ENCODE measurements at regions not wholly inside any gene's neighbourhood (a gene's known extent, or its start where the extent isn't known, plus 50 kb on each side); places are given as distances from the start of the nearest gene placed in this dataset.

DNA sequence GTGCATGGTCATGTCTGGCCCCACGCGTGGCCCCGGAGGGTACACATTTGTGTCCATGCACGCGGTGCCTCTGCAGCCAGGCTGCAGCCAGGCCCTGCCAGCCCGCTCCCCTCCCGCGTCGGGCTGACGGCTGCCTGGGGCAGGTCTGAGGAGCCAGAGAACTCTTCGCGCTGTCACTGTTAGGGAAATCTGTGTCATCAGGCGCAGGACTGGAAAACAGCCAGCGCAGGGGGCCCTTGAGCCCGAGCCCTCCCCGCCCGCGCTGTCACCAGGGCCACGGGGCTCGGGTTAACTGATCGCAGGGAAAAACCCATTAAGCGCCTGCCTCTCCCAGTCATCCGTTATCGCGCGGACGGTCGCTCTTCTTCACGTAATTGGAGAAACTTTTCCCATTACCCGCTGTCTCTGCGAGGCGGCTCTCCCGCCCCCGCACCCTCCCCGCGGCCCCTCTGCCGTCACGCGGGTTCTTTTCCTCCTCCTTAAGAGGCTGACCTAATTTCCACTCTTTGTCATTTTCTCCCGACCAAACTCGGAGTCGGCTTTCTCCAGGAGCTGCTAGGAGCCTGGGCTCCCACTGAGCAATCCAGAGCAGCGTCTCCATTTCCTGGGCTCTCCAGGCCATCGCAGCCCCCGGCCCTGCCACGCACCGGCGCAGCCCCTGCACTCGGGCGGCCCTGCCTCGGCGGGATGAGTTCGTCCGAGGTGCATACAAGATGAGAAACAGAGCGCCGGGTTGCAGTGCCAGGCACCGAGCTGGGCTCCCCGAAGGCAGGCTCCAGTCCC, 57.5 kb upstream of the PRR23E start:
- DNase-seq (ENCODE audit: low read depth) = no peak

DNA sequence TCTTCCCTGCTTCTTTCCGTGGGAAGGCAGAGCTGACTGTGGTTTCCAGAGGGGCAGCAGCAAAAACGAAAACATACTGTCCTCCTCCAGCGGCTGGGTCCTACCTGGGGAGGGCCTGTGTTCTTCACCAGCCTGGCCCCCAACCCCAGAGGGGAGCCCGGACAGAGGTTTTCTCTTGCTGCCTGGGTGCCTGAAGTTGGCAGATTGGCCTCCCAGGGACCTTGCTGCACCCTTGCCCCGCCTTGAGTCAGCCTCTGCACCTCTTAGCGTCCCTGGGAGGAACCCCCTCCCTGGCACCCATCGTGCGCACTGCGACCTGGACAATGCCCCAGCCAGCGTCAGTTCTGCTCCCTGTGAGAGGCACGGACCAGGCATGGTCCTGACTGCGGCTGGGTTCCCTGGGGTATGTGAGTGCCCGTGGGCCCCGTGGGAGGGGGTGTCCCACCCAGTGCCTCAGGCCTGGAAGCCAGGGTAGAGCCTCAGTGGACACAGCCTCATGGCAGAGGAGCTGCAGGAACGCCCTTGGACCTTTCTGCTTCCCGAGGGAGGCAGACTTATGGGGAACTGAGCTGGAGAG, 56.8 kb upstream of the PRR23E start:
- DNase-seq (ENCODE audit: low read depth) = no peak

- DNase-seq (ENCODE audit: low read depth) = no peak
Measured at GRCh38 chr3:127136706-127137105, 56.2 kb upstream of the PRR23E start.

- DNase-seq (ENCODE audit: low read depth) = no peak
Measured at GRCh38 chr3:127137113-127137512, 55.8 kb upstream of the PRR23E start.

DNA sequence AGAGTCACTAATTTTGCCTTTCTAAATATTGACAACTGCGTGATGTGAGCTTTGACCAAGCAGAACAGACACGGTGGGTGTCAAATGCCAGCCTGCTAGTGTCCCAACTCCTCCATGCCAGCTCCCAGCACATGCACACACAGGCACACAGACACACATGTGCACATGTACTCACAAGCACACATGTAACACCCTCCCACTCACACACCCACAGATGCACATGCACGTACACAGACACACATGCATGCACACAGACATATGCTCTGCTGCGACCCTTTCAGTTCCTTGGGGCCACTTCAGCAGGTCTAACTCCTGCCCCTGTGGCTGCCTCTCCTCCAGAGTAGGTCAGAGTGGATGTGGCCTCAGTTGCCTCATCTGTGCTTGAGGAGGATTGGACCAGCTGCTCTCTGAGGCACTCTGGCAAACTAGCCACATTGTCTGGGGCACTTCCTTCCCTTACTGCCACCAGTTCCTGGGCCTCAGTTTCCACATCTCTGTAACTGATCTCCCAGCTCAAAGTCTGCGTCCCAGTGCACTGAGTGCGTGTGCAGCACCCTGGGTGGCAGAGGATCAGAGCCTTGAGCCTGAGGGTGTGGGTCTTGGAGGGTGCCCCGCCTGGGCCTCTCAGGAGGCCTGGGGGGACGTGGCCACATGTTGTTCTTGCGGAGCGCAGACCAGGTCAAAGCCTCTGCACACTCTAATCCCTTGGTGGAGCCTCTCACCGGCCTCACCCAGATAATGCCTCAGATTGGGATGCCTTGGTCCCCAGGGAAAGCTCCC, 55.0 kb upstream of the PRR23E start:
- DNase-seq (ENCODE audit: low read depth) = no peak

DNA sequence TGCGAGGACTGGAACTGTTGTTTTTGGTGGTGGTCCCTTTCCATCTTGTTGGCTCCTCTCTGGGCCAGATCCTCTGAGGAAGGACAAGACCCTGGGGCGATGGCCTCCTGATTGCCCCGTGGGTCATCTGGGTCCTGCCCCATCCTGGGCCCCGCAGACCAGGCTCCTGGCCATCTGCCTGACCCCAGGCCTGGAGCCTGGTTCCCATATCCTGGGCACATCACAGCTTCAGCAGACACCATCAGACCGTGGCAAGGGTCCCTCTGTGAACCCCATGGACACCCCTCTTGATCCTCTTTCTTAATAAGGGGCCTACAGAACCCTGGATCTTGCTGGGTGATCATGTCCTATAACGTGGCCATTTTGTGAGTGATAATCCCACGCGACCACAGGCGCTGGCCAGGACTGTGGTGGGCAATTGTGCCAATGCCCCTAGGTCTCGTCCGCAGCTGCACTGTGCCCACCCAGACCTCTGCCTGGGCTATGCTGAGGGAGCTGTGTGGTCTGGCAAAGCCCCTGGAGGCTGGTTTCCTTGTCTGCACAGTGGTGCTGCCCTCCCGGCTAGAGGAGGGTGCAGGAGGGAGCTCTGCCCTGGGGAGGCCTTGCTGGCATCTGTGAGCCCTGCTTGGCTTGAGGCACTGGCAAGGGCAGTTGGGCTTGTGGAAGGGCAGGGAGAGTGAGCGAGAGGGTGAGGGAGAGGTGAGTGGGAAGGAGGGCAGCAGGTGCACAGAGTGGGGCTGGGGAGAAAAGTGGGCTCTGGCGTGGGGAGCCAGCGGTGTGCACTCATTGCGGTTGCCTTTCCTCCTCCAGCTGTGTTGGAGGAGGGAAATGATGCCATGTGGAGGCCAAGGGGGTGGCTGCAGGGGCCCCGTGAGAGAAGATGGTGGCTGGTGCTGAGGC, 53.1 kb upstream of the PRR23E start:
- DNase-seq (ENCODE audit: low read depth) = no peak

DNA sequence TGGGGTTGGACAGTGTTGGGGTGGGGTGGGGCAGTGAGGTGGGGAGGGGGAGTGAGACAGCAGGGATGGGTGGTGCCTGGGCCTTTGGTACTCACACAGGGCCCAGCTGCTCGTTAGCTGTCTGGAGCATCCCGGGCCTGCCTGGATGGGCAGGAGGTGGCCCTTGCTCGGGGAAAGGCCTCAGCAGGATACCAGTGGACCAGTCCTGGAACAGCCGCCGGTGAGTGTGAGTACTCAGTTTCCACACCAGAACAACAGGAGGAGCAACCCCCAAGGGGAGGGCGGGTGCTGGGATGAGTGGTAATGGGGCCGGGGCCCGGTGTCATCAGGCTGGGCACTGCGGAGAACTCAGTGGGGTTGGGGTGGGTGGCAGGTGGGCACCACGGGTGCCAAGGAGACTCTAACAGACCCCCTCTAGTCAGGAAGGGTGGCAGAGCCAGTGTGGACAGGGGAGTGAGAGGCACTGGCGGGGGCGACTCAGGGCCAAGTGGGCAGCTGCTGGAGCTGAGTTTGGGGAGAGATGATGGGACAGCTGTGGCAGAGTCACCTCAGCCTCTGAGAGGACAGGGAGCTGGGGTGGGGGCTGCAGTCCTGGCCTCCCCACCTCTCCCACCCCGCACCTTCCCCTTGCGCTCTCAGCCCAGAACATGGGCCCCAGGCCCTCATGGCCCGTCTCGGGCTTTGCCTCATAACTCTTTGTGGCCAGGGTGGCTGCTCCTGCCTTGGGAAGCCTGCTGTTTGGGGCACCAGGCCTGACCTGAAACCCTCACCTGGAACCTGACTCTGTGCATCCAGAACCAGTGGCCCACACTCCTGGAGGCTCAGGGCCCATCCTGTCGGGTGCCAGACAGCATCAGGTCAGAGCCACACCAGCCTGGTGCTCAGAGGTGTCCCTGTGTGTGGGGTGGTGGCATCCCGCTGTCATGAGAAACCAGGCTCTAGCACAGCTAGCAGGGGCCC, 52.1 kb upstream of the PRR23E start:
- DNase-seq (ENCODE audit: low read depth) = no peak

- DNase-seq (ENCODE audit: low read depth) = no peak
Measured at GRCh38 chr3:127141921-127142730, 50.8 kb upstream of the PRR23E start.

Measured in GM04503 (cell line).